Adrenal gland (tissue), 9 donors: ENCODE measurements at regions not wholly inside any gene's neighbourhood (a gene's known extent, or its start where the extent isn't known, plus 50 kb on each side); places are given as distances from the start of the nearest gene placed in this dataset.
"Not testable (repeated sequence)": the region's sequence is repeated elsewhere in the genome, so short reads cannot be mapped to it uniquely, and the experiment has no call there.

Experiments
- DNase-seq, 7 donors: peaks; one replicate each; pipeline ENCODE4 v3.0.0-alpha.2; 2019 to 2020
- H3K27ac ChIP-seq, 5 donors: fragments of 200-600 bp; sonication (generic) in 4 of 5; 1 replicate in 3 of 5; 2 replicates in 2 of 5; pipeline versions ENCODE4 v1.5.1 to v1.8.0; 2016 to 2020; ENCODE audit warnings: mild to moderate bottlenecking in 1 of 5
- H3K27me3 ChIP-seq: fragments of 200-600 bp; 2 replicates; pipeline ENCODE4 v1.8.0; 2021
- H3K36me3 ChIP-seq, 2 donors: fragments of 200-600 bp; replicated peaks in 1 of 2; 1 replicate in 1 of 2; 2 replicates in 1 of 2; pipeline versions ENCODE4 v1.5.1 to v1.8.0; 2018 to 2022
- H3K4me1 ChIP-seq, 2 donors: fragments of 200-600 bp; replicated peaks in 1 of 2; 1 replicate in 1 of 2; 2 replicates in 1 of 2; pipeline versions ENCODE4 v1.5.1 to v1.8.0; 2018 to 2021
- H3K4me3 ChIP-seq, 4 donors: fragments of 200-600 bp; sonication (generic) in 3 of 4; one replicate each; pipeline ENCODE4 v1.5.1; 2016 to 2018
- H3K9me3 ChIP-seq, 3 donors: fragments of 200-600 bp; sonication (generic) in 1 of 3; replicated peaks in 1 of 3; 1 replicate in 2 of 3; 2 replicates in 1 of 3; pipeline versions ENCODE4 v1.5.1 to v1.8.0; 2016 to 2021
- CTCF ChIP-seq, 6 experiments: fragments of 450-650 bp in 4 of 6; fragments of 200-600 bp in 2 of 6; sonication (generic) in 1 of 6; IDR thresholded peaks; 1 replicate in 5 of 6; 2 replicates in 1 of 6; pipeline versions ENCODE4 v1.5.1 to v1.8.0; 2016 to 2021; ENCODE audit warnings: antibody characterized with exemption in 6 of 6, mild to moderate bottlenecking in 2 of 6, moderate library complexity in 1 of 6
- POLR2A ChIP-seq, 2 donors: fragments of 450-650 bp; IDR thresholded peaks; one replicate each; pipeline ENCODE4 v1.6.1; 2017; ENCODE audit warnings: antibody characterized with exemption in 2 of 2, mild to moderate bottlenecking in 2 of 2, moderate library complexity in 1 of 2
- WGBS, 4 donors: extraction: QIAGEN DNeasy Blood & Tissue Kit in 2 of 4; methylation state at CpG; one replicate each; pipeline versions ENCODE4 v1.1.5 to v1.1.7; 2013 to 2017; 5-methylcytosine and 5-hydroxymethylcytosine counted together
- intact Hi-C, 2 donors: fragments of 100-400 bp; cut with DNase I; formaldehyde crosslinking; loops; one replicate each; pipeline versions ENCODE4 v1.14.1 to v1.15.0; 2022 to 2023
- donor health status: healthy with polysubstance abuse.
- donor health status: Bipolar disorder and iron deficiency.
- donor health status: DM: yes; HTN: yes; CAD: no.
- donor health status: DM: no; HTN: no; CAD: no.
- donor health status: DM: no; HTN: no; CAD: no.

- TF ChIP-seq CTCF (IDR thresholded peaks at IDR 0.05) (no peak), POLR2A (IDR thresholded peaks at IDR 0.05) (no peak)
- intact Hi-C loops, result no loop called here
Measured at GRCh38 chr17:27368980-27369379, 75.1 kb downstream of the WSB1 start.

GRCh38 chr17:27370776-27371175 lies 76.9 kb downstream of the WSB1 start:
- Histone ChIP-seq H3K9me3 (peaks cover 0 to 4% (median 0%) of the 10 kb centered on the region in 3 donors), H3K27me3 (no peaks in the 10 kb centered on the region), H3K27ac (no peak overlapping the region), H3K4me1 (no peaks in the 10 kb centered on the region), H3K4me3 (no peak overlapping the region), H3K36me3 (no peaks in the 10 kb centered on the region)
- intact Hi-C loops, result no loop called here
- no peak for TF ChIP-seq CTCF (IDR thresholded peaks at IDR 0.05)
- no peak for TF ChIP-seq POLR2A (IDR thresholded peaks at IDR 0.05)
- 100% methylated on average over 1 of the region's 1 CpG for WGBS, 4 donors
- no peak for DNase-seq

More at GRCh38 chr17:27368980-27369379, 75.1 kb downstream of the WSB1 start:
- no peak overlapping the region for H3K4me3 ChIP-seq
- H3K4me1 ChIP-seq, result peaks cover 0 to 3% of the 10 kb centered on the region in 2 donors
- H3K36me3 ChIP-seq, result no peaks in the 10 kb centered on the region
- no peak for DNase-seq
- H3K27me3 ChIP-seq, result no peaks in the 10 kb centered on the region
- H3K9me3 ChIP-seq, result peaks cover 0 to 4% (median 0%) of the 10 kb centered on the region in 3 donors
- no peak overlapping the region for H3K27ac ChIP-seq
- 78 to 98% (median 81%) methylated on average over 4 of the region's 4 CpGs for WGBS, 4 donors

GRCh38 chr17:27373695-27374094 lies 79.8 kb downstream of the WSB1 start:
- H3K27me3 ChIP-seq, DNase-seq, H3K27ac ChIP-seq, H3K9me3 ChIP-seq, H3K36me3 ChIP-seq, intact Hi-C loops, H3K4me3 ChIP-seq, H3K4me1 ChIP-seq: not testable (repeated sequence)

GRCh38 chr17:27376637-27377547 lies 79.4 kb upstream of the KSR1 start:
- Histone ChIP-seq H3K27ac (peak overlapping the region in 2 of 5 donors; percentile 25 to 59), H3K4me3 (no peak overlapping the region), H3K4me1 (peaks cover 8 to 13% of the 10 kb centered on the region in 2 donors), H3K36me3 (no peaks in the 10 kb centered on the region), H3K27me3 (no peaks in the 10 kb centered on the region), H3K9me3 (no peaks in the 10 kb centered on the region)
- 57 to 73% (median 62%) methylated on average over 5 of the region's 5 CpGs for WGBS, 4 donors
- peak in 5 of 7 donors; percentile 41 to 67 (median 50) for DNase-seq
- no peak for TF ChIP-seq CTCF (IDR thresholded peaks at IDR 0.05)
- TF ChIP-seq POLR2A (IDR thresholded peaks at IDR 0.05), result no peak
- intact Hi-C loops, result no loop called here
